Neural progenitor cell (in vitro differentiated cells): ENCODE measurements at regions not wholly inside any gene's neighbourhood (a gene's known extent, or its start where the extent isn't known, plus 50 kb on each side); places are given as distances from the start of the nearest gene placed in this dataset.

ENCODE experiments used
- EZH2 ChIP-seq: fragments of 200-600 bp; sonication (generic); IDR thresholded peaks from 2 replicates; pipeline ENCODE4 v1.6.1; 2017; ENCODE audit warnings: antibody characterized with exemption, mild to moderate bottlenecking, moderate library complexity
- TF ChIP-seq, protein P1 (sequence below): fragments of 200-600 bp; sonication (generic); IDR thresholded peaks from 2 replicates; pipeline ENCODE4 v1.5.1; 2017; ENCODE audit warnings: antibody characterized with exemption, mild to moderate bottlenecking

DNA sequence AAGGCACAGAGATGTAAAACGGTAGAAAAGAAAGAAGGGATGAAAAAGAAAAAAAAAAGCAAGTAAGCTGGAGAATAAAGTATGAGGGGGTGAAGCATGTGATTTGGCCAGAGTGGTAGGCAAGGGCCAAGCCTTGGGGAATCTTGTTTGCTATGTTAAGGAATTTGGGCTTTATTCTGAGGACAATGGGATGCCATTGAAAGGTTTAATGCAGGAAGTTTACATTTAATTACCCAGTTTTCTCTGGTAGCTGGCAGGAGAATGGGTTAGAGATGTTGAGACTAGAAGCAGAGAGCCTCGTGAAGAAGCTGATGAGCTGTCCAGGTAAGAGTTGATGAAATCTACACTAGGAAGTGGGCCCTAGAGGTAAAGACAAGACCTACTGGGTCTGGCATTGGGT, 455.9 kb downstream of the PDCD6IP start:
- TF ChIP-seq, protein P1, sequence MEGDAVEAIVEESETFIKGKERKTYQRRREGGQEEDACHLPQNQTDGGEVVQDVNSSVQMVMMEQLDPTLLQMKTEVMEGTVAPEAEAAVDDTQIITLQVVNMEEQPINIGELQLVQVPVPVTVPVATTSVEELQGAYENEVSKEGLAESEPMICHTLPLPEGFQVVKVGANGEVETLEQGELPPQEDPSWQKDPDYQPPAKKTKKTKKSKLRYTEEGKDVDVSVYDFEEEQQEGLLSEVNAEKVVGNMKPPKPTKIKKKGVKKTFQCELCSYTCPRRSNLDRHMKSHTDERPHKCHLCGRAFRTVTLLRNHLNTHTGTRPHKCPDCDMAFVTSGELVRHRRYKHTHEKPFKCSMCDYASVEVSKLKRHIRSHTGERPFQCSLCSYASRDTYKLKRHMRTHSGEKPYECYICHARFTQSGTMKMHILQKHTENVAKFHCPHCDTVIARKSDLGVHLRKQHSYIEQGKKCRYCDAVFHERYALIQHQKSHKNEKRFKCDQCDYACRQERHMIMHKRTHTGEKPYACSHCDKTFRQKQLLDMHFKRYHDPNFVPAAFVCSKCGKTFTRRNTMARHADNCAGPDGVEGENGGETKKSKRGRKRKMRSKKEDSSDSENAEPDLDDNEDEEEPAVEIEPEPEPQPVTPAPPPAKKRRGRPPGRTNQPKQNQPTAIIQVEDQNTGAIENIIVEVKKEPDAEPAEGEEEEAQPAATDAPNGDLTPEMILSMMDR = no peak
- no peak for TF ChIP-seq EZH2
